HL-60 (cell line): ENCODE measurements at regions not wholly inside any gene's neighbourhood (a gene's known extent, or its start where the extent isn't known, plus 50 kb on each side); places are given as distances from the start of the nearest gene placed in this dataset.

Source experiments
- DNase-seq, 2 experiments: peaks; one replicate each; pipeline ENCODE4 v3.0.0-alpha.2; 2010 to 2020; ENCODE audit warnings: low read depth in 1 of 2, low spot score in 1 of 2
- H3K27ac ChIP-seq: fragments of 250-450 bp; sonication (Bioruptor Pico); replicated peaks from 2 replicates; pipeline ENCODE4 v1.5.1; 2020; ENCODE audit warnings: mild to moderate bottlenecking, moderate library complexity
- H3K27me3 ChIP-seq: fragments of 250-450 bp; sonication (Bioruptor Pico); 2 replicates; pipeline ENCODE4 v1.5.1; 2021; ENCODE audit warnings: mild to moderate bottlenecking, moderate library complexity; ENCODE audit not compliant: insufficient read depth, poor library complexity, severe bottlenecking
- H3K4me3 ChIP-seq: replicated peaks from 2 replicates; pipeline ENCODE4 v1.5.1; 2011; ENCODE audit warnings: mild to moderate bottlenecking, control low read depth, low read length; ENCODE audit not compliant: insufficient read depth
- GABPA ChIP-seq: IDR thresholded peaks from 2 replicates; pipeline ENCODE4 v1.6.1; 2012; ENCODE audit warnings: low read depth
- POLR2AphosphoS5 ChIP-seq: IDR thresholded peaks from 2 replicates; pipeline ENCODE4 v1.6.1; 2012; ENCODE audit warnings: low read depth
- REST ChIP-seq: IDR thresholded peaks from 2 replicates; pipeline ENCODE4 v1.6.1; 2012; ENCODE audit warnings: low read depth; ENCODE audit not compliant: insufficient replicate concordance
- SPI1 ChIP-seq: IDR thresholded peaks from 2 replicates; pipeline ENCODE4 v1.6.1; 2012; ENCODE audit warnings: low read depth, mild to moderate bottlenecking, borderline replicate concordance
- TF ChIP-seq, protein P1 (sequence below): IDR thresholded peaks from one replicate; pipeline ENCODE4 v1.5.1; 2011; ENCODE audit warnings: low read length, control low read depth, inconsistent platforms; ENCODE audit not compliant: insufficient read depth

DNA sequence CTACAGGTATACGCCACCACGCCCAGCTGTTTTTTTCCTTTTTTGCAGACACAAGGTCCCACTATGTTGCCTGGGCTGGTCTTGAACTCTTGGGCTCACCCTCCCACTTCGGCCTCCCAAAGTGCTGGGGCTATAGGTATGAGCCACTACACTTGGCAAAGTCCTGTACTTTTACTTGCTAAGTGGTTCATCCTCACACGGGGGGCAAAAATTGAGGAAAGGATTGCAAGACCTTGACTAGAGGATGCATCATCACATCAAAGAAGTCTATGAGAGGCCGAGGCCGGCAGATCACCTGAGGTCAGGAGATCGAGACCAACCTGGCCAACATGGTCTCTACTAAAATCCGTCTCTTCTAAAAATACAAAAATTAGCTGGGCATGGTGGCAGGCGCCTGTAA, 116.5 kb upstream of the FAM174B start:
- DNase-seq, result no peak
- no peak for TF ChIP-seq REST
- TF ChIP-seq, protein P1, sequence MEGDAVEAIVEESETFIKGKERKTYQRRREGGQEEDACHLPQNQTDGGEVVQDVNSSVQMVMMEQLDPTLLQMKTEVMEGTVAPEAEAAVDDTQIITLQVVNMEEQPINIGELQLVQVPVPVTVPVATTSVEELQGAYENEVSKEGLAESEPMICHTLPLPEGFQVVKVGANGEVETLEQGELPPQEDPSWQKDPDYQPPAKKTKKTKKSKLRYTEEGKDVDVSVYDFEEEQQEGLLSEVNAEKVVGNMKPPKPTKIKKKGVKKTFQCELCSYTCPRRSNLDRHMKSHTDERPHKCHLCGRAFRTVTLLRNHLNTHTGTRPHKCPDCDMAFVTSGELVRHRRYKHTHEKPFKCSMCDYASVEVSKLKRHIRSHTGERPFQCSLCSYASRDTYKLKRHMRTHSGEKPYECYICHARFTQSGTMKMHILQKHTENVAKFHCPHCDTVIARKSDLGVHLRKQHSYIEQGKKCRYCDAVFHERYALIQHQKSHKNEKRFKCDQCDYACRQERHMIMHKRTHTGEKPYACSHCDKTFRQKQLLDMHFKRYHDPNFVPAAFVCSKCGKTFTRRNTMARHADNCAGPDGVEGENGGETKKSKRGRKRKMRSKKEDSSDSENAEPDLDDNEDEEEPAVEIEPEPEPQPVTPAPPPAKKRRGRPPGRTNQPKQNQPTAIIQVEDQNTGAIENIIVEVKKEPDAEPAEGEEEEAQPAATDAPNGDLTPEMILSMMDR, result no peak
- no peak for TF ChIP-seq GABPA
- TF ChIP-seq POLR2AphosphoS5, result no peak
- no peak for TF ChIP-seq SPI1

DNA sequence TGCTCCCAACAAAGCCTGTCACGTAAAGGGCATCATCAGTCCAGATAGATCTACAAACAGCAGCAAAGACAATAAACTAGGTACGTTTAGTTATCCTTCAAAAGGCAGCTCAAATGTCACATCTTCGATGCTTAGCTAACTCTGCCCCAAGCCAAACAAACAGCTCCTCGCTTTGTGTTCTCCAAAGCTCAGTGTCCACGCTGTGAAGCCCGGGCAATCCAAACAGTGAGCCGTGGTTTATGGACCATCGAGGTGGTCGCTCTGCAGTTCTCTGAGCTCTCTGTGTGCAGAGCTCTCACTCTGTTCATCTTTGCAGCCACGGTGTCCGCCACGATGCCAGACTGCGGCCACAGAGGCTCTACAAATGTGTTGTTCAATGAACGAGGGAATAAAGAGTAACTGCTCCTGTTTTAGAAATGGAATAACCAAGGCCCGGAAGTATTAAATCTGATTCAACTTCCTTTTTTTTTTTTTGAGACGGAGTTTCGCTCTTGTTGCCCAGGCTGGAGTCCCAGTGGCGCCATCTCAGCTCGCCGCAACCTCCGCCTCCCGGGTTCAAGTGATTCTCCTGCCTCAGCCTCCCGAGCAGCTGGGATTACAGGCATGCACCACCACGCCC, 117.2 kb upstream of the FAM174B start:
- Histone ChIP-seq H3K27me3 (no peaks in the 10 kb centered on the region), H3K27ac (no peak overlapping the region), H3K4me3 (no peak overlapping the region)
- no peak for DNase-seq
- TF ChIP-seq, protein P1, result no peak
- TF ChIP-seq SPI1, result no peak
- no peak for TF ChIP-seq REST
- no peak for TF ChIP-seq GABPA
- no peak for TF ChIP-seq POLR2AphosphoS5

More for the DNA sequence above, 116.5 kb upstream of the FAM174B start:
- Histone ChIP-seq H3K4me3 (no peak overlapping the region), H3K27me3 (no peaks in the 10 kb centered on the region), H3K27ac (no peak overlapping the region)

DNA sequence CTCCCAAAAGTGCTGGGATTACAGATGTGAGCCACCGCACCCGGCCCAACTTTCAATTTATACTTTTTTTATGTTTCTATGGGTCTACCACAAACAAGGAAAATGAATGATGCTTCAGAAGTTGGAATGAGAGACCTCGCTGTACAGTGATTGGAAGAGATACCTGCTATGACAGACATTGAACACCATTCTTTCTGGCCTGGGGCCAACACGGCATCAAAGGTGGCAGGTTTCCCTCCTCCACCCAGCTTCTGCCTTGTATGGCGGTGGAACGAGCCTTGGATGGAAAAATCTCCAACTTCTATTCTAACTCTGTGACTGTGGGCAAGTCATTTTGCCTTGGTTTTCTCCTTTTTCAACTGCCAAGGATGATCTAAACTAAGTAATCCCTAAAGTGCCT, 117.8 kb upstream of the FAM174B start:
- no peak for DNase-seq
- no peaks in the 10 kb centered on the region for H3K27me3 ChIP-seq
- H3K4me3 ChIP-seq, result no peak overlapping the region
- no peak overlapping the region for H3K27ac ChIP-seq
- TF ChIP-seq SPI1 (no peak), REST (no peak), POLR2AphosphoS5 (no peak)
- TF ChIP-seq, protein P1, result no peak
